Fibroblast of mammary gland (primary cell): ENCODE measurements at regions not wholly inside any gene's neighbourhood (a gene's known extent, or its start where the extent isn't known, plus 50 kb on each side); places are given as distances from the start of the nearest gene placed in this dataset.
A peak's percentile ranks its signal among the peaks of the same experiment; 100 is the strongest.

ENCODE experiments used
- DNase-seq: peaks from one replicate; pipeline ENCODE4 v3.0.0-alpha.2; 2010; ENCODE audit warnings: low read depth
- H3K4me3 ChIP-seq: 2 replicates; pipeline ENCODE4 v1.5.1; 2011; ENCODE audit warnings: low read depth, mild to moderate bottlenecking, low read length, moderate library complexity; ENCODE audit not compliant: control insufficient read depth
- TF ChIP-seq, protein P1 (sequence below): conservative IDR thresholded peaks from 2 replicates; pipeline ENCODE4 v1.5.1; 2011; ENCODE audit warnings: low read depth, low read length, inconsistent platforms; ENCODE audit not compliant: control insufficient read depth, insufficient read depth

DNA sequence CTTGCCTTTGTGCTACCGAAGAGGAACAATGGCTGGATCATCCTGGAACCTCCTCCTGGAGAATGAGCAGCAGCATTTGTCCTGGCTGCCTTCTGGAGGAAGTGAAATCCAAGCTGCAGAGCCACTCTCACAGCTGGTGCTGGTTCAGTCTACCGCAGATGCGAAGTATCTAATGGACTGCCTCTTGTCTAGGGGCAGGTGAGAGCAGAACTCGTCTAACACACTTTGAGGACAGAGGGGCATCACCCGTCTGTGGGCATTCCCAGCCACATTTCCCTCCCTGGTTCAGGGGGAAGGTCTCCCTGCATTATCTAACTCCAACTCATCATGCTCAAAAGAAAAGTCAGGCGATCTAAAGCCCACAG is 338.2 kb upstream of the GATB start:
- DNase-seq, result no peak
- TF ChIP-seq, protein P1, sequence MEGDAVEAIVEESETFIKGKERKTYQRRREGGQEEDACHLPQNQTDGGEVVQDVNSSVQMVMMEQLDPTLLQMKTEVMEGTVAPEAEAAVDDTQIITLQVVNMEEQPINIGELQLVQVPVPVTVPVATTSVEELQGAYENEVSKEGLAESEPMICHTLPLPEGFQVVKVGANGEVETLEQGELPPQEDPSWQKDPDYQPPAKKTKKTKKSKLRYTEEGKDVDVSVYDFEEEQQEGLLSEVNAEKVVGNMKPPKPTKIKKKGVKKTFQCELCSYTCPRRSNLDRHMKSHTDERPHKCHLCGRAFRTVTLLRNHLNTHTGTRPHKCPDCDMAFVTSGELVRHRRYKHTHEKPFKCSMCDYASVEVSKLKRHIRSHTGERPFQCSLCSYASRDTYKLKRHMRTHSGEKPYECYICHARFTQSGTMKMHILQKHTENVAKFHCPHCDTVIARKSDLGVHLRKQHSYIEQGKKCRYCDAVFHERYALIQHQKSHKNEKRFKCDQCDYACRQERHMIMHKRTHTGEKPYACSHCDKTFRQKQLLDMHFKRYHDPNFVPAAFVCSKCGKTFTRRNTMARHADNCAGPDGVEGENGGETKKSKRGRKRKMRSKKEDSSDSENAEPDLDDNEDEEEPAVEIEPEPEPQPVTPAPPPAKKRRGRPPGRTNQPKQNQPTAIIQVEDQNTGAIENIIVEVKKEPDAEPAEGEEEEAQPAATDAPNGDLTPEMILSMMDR, result no peak
- H3K4me3 ChIP-seq, result no peak overlapping the region

DNA sequence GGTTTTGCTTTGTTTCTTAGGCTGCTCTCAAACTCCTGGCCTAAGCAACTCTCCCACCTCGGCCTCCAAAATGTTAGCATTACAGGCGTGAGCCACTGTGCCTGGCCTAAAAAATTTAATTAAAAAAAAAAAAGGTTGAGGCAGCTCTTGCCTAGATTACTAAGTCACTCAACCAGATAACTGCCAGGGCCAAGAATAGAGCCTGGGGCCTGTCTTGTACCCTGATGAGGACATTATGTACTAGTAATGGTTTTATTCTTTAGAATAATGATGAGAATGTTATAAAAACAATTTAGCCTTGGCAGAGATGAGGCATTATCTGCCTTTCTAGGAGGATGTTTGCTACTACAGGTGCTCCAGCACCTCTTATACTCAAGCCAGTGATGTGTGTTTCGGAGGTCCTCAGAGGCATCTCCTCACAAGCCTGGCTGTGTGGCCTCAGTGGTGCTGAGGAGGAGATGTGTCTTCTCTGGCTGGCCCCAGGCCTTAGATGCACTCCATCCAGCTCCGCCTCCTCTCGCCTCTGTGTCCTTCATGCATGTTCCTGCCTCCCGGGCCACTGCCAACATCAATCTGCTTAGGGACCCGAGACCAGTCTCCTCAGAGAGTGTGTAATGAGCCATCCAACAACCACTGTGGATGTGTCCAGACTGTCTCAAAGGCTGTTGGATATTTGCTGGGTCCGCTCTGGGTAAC is 337.7 kb upstream of the GATB start:
- H3K4me3 ChIP-seq, result no peak overlapping the region
- TF ChIP-seq, protein P1, result no peak
- DNase-seq, result no peak

DNA sequence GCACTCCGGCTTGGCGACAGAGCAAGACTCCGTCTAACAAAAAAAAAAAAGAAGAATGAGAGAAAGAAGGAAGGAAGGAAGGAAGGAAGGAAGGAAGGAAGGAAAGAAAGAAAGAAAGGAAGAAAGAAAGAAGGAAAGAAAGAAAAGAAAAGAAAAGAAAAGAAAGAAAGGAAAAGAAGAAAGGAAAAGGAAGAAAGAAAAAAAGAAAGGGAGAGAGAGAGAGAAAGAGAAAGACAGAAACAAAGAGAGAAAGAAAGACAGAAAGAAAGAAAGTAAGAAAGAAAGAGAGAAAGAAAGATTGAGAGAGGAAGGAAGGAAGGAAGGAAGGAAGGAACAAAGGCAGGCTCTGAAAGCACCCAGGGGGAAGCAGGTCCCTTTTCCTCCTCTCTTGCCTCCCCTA is 336.6 kb upstream of the GATB start:
- DNase-seq, result no peak
- TF ChIP-seq, protein P1, result no peak
- H3K4me3 ChIP-seq, result no peak overlapping the region

DNA sequence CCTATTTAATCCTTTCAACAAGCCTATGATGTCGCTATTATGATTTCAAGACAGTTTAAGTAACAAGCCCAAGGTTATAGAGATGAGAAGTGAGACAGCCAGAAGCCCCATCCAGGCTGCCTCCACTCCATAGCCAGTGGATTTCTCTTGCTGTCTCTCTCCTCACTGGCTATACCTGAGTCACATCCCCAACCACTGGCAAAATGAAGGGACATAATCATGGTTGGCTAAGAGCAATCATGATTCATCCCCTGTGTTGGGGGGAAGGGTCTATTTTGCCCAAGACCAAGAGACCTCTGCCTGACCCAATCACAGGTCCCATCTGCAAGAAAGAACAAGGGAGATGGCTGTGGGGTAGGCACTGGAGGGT is 334.9 kb upstream of the GATB start:
- peak; percentile 26 for DNase-seq
- H3K4me3 ChIP-seq, result no peak overlapping the region
- TF ChIP-seq, protein P1, result no peak

DNA sequence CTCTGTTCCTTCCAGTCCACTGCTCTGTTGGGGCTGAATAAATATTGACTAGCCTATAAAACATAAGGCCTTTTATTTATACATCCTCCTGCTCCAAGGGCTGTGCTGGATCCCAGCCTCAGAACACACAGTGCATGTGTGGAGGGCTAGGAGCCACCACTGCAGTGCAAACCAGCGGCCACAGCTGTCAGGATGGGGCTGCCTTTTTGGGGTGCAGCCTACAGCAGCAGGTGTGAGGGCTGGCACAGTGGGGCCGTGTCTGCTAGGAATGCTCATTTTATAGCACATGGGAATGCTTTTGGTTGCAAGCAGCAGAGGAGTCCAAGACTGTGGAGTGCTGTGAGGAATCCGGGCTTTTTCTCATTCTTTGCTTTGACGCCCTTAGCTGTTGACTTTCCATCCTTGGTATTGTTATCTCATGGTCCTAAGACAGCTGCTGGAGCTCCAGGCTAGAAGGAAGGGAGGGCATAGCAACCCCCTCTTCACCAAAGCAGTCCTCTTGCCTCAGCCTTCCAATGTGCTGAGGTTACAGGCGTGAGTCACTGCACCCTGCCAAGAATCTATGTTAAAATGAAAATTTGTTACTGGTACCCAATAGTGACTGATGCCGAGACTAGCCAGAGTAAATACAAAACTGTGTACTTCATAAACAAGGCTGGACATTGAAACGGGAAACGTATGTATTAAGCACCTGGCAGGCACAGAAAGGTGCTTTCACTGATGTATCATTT is 334.3 kb upstream of the GATB start:
- TF ChIP-seq, protein P1, result no peak
- DNase-seq, result peak; percentile 56
- H3K4me3 ChIP-seq, result no peak overlapping the region

DNA sequence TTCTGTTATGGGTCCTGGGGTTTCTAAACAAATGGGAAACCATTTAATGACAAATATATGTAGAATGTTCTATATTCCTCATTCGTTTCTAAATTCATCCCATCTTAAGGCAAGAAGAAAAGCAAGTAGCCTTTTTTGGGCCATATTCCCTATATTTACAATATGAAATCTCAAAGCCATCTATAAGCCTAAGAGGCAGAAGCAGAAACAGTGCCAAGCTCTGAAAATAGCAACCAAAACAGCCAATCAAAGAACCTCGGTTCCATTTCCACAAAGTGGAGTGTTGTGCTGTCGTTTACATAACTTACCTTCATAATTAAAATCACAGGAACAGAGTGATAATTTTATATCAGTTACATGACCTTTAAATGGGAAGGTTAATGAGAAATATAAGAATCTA is 330.6 kb upstream of the GATB start:
- no peak overlapping the region for H3K4me3 ChIP-seq
- TF ChIP-seq, protein P1, result no peak
- DNase-seq, result no peak
